ENCODE measurements at regions not wholly inside any gene's neighbourhood (a gene's known extent, or its start where the extent isn't known, plus 50 kb on each side); places are given as distances from the start of the nearest gene placed in this dataset.
"Not testable (repeated sequence)": the region's sequence is repeated elsewhere in the genome, so short reads cannot be mapped to it uniquely, and the experiment has no call there.

GRCh38 chr15:69686626-69687025 is 234.0 kb downstream of the RPLP1 start:
- no peak for DNase-seq

- no peak for DNase-seq
Measured at GRCh38 chr15:69689133-69689532, 236.5 kb downstream of the RPLP1 start.

- no peak for DNase-seq
Measured at GRCh38 chr15:69691307-69692015, 238.8 kb downstream of the RPLP1 start.

- peak; percentile 30 for DNase-seq
Measured at GRCh38 chr15:69692342-69692741, 239.7 kb downstream of the RPLP1 start.

- no peak for DNase-seq
Measured at GRCh38 chr15:69693059-69693458, 240.4 kb downstream of the RPLP1 start.

GRCh38 chr15:69696946-69697345 is 244.3 kb downstream of the RPLP1 start:
- no peak for DNase-seq

- DNase-seq, result no peak
Measured at GRCh38 chr15:69697916-69698315, 245.3 kb downstream of the RPLP1 start.

GRCh38 chr15:69699096-69699495 is 246.5 kb downstream of the RPLP1 start:
- DNase-seq, result no peak

- DNase-seq, result no peak
Measured at GRCh38 chr15:69700380-69700779, 247.8 kb downstream of the RPLP1 start.

GRCh38 chr15:69701198-69701597 is 248.6 kb downstream of the RPLP1 start:
- DNase-seq, result no peak

GRCh38 chr15:69703532-69704187 is 251.0 kb downstream of the RPLP1 start:
- no peak for DNase-seq

GRCh38 chr15:69704229-69704628 is 251.6 kb downstream of the RPLP1 start:
- no peak for DNase-seq

GRCh38 chr15:69704700-69705099 is 252.1 kb downstream of the RPLP1 start:
- DNase-seq, result no peak

GRCh38 chr15:69706353-69707097 is 253.9 kb downstream of the RPLP1 start:
- no peak for DNase-seq

GRCh38 chr15:69707241-69707640 is 254.6 kb downstream of the RPLP1 start:
- not testable (repeated sequence) for DNase-seq

GRCh38 chr15:69708436-69709122 is 256.0 kb downstream of the RPLP1 start:
- not testable (repeated sequence) for DNase-seq

- no peak for DNase-seq
Measured at GRCh38 chr15:69712991-69713390, 260.4 kb downstream of the RPLP1 start.

- DNase-seq, result no peak
Measured at GRCh38 chr15:69713726-69714559, 261.3 kb downstream of the RPLP1 start.

GRCh38 chr15:69715210-69715609 is 262.6 kb downstream of the RPLP1 start:
- no peak for DNase-seq

- no peak for DNase-seq
Measured at GRCh38 chr15:69718436-69718835, 265.8 kb downstream of the RPLP1 start.

- no peak for DNase-seq
Measured at GRCh38 chr15:69718916-69719315, 266.3 kb downstream of the RPLP1 start.

- DNase-seq, result no peak
Measured at GRCh38 chr15:69719527-69720240, 267.1 kb downstream of the RPLP1 start.

Measured in NCI-H2029 treated with DMSO at 0.1 percent for 48 hours (cell line).